NCI-H1694 (cell line): ENCODE measurements at regions not wholly inside any gene's neighbourhood (a gene's known extent, or its start where the extent isn't known, plus 50 kb on each side); places are given as distances from the start of the nearest gene placed in this dataset.

Experiments used
- DNase-seq: peaks from one replicate; lab custom pipeline; 2025; lab: John Stamatoyannopoulos, UW

GRCh38 chr6:1062786-1063545 lies 248.9 kb upstream of the FOXQ1 start:
- no peak for DNase-seq

DNA sequence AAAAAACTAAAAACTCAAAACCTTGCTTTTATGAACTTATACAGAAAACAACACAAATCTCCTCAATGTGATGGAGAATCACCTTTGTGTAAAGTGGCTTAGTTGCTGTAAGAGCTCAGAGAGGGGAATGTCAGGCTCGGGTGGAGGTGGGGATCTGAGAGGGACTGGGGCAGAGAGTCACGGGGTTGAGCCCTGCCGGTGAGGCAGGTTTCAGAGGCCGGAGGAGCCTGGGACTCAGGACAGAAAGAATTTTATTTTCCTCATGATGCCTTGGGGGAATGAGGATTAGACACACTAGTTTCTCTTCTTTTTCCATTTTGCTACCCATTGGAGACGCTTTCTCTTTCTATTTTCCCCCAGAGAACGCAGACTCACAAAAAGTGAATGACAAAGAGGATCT lies 252.3 kb upstream of the FOXQ1 start:
- no peak for DNase-seq

DNA sequence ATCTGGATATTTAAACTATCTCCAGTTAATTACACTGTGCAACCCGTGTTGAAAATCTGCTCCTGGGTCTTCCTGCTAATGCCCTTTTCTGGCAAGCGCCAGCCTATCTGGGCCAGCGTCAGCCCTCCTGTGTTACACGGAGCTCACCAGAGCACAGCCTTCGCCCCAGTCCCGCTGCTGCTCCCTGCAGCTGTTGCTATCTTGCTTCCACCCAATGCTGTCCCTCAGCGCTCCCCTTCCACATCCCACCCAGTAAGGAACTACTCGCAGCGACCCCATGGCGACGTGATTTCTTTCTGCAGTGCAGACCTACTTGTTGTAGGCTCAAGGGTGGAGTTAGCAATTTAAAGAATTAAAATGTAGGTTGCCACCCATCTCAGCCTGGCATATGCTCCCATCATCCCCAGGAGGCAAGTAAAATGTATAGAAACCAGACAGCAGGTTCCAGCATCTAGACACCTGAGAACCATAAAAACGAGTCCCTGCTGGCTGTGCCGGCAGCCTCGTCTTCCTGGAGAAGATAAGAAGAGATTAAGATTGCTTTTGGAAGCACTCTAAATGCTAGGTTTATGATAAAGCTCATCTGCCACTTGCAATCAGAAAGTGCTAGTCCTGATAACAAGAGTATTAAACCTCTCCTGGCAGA lies 254.3 kb upstream of the FOXQ1 start:
- no peak for DNase-seq

DNA sequence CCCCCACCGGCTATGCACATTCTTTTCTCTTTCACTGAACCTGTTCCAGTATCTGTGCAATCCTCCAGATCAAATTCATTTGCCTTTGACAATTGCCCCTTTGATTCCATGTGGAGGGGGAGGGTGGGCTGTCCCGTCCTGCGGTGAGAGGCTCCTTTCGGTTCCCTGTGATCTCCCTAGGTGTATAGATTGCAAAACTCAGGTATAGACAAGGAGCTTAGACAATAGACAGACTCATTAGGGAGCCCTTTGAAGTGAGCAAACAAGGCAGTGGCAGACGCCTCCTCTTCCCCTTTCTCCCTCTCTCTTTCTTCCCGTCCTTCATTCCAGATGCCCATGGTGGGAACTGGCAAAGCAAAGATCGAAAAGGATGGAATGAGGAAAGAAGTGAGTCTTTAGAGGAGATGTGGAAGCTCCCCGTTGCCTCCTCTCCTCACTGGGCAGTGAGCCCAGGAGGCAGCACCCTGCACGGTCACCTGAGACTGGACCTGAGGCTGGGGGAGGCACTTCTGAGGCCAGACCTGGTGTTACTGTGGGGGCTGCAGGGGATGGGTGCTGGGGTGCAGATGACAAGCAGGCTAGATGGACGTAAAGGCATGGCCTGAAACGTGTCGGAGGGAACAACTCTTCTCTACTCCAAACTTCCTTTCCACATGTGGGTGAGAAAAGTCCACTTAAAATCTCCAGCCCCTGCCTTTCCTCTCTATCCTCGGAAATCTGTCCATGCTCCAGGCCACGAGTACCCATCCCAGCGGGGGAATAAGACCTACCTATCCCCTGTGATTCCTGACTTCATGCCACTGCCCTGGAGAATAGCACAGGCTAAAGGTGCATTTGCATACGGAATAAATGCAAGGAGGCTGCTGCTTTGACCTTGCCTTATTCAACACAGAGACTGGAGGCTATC lies 256.6 kb upstream of the FOXQ1 start:
- DNase-seq = no peak

DNA sequence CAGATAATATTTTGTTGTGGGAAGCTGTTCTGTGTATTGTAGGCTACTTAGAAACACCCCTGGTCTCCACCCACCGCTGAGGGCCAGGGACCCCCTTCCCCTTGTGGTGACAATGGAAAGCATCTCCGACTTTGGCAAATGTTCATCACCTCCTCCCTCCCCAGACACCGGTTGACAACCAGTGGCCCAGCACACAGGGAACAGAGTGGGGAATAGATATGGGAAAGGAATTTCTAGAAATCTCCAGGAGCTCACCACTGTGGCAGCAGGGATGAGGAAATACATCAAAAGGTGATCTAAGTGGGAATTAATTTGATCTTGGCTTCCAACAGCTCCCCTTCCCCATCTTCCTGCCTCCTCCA lies 257.3 kb upstream of the FOXQ1 start:
- DNase-seq = no peak

DNA sequence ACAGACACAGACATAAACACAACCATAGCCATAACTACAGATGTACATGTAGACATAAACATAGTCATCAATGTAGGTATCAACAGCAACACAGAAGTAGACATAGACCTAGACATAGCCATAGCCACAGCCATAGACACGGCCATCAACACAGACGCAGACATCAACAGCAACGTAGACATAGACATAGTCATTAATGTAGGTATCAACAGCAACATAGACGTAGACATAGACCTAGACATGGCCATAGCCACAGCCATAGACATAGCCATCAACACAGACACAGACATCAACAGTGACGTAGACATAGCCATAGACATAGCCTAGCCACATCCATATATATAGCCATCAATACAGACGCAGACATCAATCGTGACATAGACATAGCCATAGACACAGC lies 258.3 kb upstream of the FOXQ1 start:
- DNase-seq = no peak

DNA sequence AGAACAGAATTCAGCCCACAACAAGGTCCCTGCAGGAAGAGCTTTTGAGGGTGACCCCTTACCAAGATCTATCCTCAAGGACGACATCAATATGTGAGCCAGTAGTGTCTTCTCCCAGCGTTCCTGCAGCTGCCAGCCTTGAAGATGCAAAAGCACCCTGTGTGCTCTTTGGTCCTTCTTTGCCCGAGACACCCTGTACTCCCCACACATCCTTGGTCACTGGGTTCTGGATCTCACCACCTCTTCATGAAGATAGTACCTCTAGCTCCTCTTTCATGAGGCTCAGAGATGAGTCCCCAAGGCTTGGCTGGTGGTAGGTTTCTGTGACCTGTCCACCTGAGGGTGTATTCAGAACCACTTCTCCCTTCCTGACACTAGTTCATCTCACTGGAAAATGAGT lies 259.6 kb upstream of the FOXQ1 start:
- DNase-seq = no peak

DNA sequence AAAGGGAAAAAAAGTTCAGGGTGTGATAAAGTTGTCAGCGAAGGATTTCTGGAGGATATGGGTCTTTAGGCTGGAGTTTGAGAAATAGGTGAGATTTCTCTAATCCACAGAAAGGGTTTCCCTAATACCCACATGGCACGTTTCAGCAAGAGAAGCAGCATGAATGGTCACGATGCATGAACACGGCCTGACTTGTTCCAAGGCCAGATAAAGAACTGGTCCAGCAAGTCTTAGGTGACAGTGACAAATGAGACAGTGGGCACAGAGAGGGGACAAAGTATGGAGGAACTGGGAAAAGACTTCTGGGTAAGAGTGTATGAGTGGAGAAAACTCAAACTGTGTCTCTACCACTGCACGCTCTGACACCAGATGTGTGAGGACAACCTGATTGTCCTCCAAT lies 262.0 kb upstream of the FOXQ1 start:
- no peak for DNase-seq

GRCh38 chr6:1049170-1049569 lies 262.7 kb upstream of the FOXQ1 start:
- DNase-seq = no peak

GRCh38 chr6:1047981-1048541 lies 263.8 kb upstream of the FOXQ1 start:
- DNase-seq = no peak

GRCh38 chr6:1045239-1045638 lies 266.7 kb upstream of the FOXQ1 start:
- no peak for DNase-seq

GRCh38 chr6:1044040-1044836 lies 267.7 kb upstream of the FOXQ1 start:
- no peak for DNase-seq

DNA sequence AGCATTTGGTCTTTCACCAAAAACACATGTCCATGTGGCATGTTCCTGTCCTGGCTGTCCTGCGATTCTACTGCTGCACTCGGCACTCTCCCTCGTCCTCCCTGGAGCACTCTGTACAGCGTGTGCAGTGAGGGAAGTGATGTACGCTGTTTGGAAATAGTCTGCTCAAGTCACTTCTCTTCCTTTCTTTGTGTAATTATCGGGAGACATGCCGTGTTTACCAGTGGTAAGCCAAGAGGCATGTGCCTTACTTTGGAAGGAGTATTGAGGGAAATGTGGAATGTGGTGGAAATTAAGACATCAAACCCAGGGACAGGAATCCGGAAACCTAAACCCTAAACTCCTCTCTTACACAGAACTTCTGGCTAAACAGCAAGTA lies 268.5 kb upstream of the FOXQ1 start:
- DNase-seq = no peak

- no peak for DNase-seq
Observed at GRCh38 chr6:1042583-1043457, 269.1 kb upstream of the FOXQ1 start.

GRCh38 chr6:1040393-1040792 lies 271.5 kb upstream of the FOXQ1 start:
- DNase-seq = no peak

DNA sequence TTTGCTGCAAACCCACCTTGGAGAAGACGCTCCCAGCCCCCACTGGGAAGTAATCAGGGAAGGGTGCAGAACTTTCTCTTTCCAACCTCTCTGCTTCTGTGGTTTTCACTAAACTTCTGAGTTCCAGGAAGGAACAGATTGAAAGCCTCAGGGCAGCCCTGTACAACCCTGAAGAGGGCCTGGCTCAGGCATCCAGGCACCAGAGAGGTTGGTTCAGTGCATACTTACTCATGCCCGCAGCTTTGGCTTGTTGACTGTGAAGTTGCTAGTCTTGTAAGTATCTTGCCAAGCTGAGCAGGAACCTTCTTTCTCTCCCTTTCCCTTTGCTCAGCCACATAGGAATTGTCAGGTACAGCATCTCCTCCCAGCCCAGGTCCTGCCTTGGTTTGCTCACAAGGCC lies 272.2 kb upstream of the FOXQ1 start:
- DNase-seq = no peak

GRCh38 chr6:1039191-1039590 lies 272.7 kb upstream of the FOXQ1 start:
- no peak for DNase-seq

- no peak for DNase-seq
Observed at GRCh38 chr6:1037430-1038202, 274.3 kb upstream of the FOXQ1 start.

GRCh38 chr6:1035401-1035800 lies 276.5 kb upstream of the FOXQ1 start:
- DNase-seq = no peak

DNA sequence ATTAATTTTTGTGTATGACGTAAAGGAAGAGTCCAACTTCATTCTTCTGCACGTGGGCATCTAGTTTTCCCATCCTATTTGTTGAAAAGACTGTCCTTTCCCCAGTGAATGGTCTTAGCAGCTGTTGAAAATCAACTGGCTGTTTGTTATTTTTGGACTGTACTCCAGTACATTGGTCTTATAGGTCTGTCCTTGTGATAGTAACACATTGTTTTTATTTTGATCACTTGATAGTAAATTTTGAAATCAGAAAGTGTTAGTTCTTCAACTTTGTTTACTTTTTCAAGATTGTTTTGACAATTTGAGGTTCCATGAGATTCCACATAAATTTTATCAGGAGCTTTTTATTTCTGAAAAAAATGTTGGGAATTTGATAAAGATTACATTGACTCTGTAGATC lies 280.2 kb upstream of the FOXQ1 start:
- no peak for DNase-seq
